ENCODE measurements at regions not wholly inside any gene's neighbourhood (a gene's known extent, or its start where the extent isn't known, plus 50 kb on each side); places are given as distances from the start of the nearest gene placed in this dataset.

DNA sequence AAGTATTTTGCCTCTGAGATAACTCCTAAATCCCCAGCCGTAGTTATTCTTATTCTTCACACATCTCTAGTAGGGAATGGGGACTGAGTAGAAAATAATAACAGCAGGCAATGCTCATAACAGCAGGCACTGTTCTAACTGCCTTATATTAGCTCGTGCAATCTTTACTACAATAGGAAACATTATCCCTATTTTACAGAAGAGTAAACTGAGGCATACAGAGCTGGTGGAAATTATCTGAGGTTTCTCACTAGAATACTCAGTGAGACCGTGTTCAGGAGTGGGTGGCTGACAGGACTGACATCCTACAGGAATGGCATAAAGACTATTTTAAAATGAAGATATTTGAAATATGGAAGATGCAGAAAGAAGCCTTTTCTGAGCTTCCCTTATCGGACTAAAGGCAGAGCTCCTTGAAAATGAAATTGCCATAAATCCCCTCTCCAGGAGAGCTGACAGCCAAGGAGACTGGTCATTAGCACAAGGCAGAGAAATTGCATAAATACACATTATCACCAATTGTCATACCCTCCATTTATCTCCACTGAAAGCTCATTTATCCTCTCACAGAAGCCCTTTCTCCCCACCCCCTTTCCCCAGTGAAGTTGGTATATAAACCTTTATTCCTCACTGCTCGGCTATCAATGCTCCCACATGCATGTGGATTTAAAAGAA, 93.9 kb downstream of the RASSF10 start:
- TF ChIP-seq, protein P1, sequence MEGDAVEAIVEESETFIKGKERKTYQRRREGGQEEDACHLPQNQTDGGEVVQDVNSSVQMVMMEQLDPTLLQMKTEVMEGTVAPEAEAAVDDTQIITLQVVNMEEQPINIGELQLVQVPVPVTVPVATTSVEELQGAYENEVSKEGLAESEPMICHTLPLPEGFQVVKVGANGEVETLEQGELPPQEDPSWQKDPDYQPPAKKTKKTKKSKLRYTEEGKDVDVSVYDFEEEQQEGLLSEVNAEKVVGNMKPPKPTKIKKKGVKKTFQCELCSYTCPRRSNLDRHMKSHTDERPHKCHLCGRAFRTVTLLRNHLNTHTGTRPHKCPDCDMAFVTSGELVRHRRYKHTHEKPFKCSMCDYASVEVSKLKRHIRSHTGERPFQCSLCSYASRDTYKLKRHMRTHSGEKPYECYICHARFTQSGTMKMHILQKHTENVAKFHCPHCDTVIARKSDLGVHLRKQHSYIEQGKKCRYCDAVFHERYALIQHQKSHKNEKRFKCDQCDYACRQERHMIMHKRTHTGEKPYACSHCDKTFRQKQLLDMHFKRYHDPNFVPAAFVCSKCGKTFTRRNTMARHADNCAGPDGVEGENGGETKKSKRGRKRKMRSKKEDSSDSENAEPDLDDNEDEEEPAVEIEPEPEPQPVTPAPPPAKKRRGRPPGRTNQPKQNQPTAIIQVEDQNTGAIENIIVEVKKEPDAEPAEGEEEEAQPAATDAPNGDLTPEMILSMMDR (IDR thresholded peaks at IDR 0.05 in 4 of 5, conservative IDR thresholded peaks at IDR 0.05 in 1 of 5) = no peak
- TF ChIP-seq POLR2A (IDR thresholded peaks at IDR 0.05) = no peak
